GM21737 (cell line): ENCODE measurements at regions not wholly inside any gene's neighbourhood (a gene's known extent, or its start where the extent isn't known, plus 50 kb on each side); places are given as distances from the start of the nearest gene placed in this dataset.
"Not testable (repeated sequence)": the region's sequence is repeated elsewhere in the genome, so short reads cannot be mapped to it uniquely, and the experiment has no call there.

Experiments
- ATAC-seq: cut with Tn5 transposase; IDR thresholded peaks from one replicate; pipeline ENCODE4 v1.9.1; 2021; ENCODE audit warnings: mild to moderate bottlenecking, moderate library complexity; ENCODE audit not compliant: unreplicated experiment

- ATAC-seq: no peak
These were observed 1863.5 kb upstream of the PCDH20 start for GRCh38 chr13:63279136-63279535.

- no peak for ATAC-seq
These were observed 1859.1 kb upstream of the PCDH20 start for GRCh38 chr13:63274772-63275171.

GRCh38 chr13:63249411-63250187, 1834.0 kb upstream of the PCDH20 start:
- no peak for ATAC-seq

- not testable (repeated sequence) for ATAC-seq
These were observed 1821.2 kb upstream of the PCDH20 start for GRCh38 chr13:63236667-63237396.

DNA sequence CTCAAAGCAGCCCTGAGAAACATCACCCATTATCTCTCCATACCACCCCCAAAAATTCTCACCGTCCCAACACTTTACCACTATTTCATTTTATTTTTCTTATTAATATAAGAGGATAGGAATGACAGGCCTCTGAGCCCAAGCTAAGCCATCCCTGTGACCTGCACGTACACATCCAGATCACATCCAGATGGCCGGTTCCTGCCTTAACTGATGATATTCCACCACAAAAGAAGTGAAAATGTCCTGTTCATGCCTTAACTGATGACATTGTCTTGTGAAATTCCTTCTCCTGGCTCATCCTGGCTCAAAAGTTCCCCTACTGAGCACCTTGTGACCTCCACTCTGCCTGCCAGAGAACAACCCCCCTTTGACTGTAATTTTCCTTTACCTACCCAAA, 1802.9 kb upstream of the PCDH20 start:
- not testable (repeated sequence) for ATAC-seq

DNA sequence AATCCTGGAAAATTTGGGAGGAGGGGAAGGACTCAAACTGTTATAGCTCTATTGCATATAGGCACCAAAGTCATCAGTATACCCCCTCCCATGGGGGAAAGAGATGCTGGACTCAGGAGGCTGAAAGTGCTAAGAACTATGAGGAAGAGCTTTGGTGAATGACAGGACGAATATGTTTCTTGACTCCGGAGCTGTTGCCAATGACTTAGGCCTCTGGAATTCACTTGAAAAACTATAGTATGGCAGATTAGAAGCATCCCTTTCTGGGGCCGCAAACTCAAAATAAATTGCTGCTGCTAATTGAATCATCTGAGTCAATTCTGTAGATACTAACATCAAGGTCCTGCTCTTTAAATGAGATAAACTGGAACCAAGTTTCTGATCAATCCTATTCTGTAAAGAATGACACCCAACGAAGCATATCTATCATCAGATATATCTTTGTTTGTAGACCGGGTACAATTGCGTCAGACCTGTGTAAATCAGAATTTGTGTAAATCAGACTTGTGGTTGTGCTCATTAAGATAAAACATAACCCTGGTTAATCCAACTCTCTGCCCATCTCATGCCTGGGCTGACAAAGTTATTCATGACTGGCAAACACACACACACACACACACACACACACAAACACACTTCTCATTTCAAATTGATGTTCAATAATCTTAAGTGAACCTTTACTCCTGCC, 1793.8 kb upstream of the PCDH20 start:
- no peak for ATAC-seq

DNA sequence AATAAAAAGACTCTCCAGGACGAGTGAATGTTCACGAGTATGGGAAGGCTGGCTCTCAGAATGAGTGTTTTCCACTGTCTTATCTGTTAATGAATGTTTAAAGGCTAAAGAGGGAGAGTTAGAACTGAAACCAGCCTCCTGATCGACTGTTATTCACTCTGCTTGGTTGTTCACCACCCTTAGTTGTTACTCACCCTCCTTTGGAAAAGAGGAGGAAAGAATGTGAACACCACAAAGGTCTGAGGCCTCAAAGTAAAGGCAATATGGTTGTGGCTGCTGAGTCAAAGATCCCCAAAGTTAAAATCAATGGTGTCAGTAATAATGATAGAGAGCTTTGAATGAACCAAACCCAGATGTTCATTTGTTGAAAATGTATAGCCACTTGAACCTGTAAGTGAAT, 1793.2 kb upstream of the PCDH20 start:
- no peak for ATAC-seq

DNA sequence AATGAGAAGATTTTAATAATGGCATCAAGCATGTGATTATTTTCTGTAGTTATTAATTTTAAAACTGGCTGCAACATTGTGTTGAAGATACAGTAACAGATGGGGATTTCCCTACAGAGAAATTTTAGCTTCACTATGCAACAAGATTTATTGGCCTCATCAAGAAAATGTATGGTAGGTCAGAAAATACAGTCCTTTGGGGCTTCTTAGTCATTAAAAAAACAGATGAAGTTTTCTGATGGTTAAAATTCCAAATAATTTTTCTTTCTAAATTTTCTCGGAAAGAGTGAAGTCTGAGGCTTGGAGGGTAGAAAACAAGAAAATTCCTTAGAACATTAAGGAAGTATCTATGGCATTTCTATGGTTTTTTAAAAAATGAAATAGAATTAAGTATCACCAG, 1790.8 kb upstream of the PCDH20 start:
- ATAC-seq: no peak

GRCh38 chr13:63201493-63201892, 1785.8 kb upstream of the PCDH20 start:
- ATAC-seq: no peak

DNA sequence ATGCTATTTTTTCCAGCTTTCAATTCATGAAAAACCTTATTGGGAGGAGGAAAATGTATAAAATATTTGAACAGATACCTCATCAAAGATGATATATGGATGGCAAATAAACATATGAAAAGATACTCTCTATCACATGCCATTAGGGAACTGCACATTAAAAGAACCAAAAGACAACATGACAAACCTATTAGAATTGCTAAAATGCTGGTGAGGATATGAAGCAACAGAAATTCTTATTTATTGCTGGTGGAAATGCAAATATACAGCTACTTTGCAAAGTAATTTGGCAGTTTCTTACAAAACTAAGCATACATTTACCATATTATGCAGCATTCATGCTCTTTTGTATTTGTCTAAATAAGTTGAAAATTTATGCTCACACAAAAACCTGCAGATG, 1783.9 kb upstream of the PCDH20 start:
- no peak for ATAC-seq

DNA sequence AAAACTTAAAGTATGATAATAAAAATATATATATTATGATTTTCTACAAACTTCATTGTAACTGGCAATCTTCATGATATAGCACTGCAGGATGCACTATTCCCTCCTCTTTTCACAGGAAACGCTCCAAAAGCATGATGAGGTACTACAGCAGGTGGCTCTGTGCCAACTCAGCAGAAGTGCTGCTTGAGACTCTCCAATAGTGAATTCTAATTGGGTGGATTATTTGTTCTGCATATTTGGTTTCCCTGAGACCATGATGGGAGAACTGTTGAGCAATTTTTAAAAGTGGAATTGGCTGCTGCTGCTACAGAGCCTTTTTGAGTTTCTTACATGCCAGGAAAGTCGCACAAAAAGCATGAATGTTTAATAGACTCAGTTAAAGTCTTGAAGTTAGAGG, 1782.4 kb upstream of the PCDH20 start:
- ATAC-seq: no peak

GRCh38 chr13:63195726-63196125, 1780.1 kb upstream of the PCDH20 start:
- ATAC-seq: no peak

DNA sequence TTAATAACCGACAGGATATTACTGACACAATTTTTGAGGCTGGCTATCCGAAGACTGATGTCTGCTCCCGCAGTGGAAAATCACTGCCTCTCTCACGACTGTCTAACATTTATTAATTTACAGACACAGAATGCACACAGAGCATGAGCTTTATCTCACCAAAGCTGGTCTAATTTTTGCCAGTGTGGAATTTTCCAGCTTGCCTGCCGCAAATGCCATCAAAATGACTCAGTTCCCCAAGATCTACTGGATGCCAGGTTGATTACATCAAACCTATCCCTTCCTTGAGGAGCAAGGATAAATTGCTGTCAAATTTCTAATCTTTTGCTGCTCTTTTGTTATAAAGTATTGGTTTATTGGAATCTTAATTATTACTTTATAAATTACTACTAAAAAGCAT, 1775.1 kb upstream of the PCDH20 start:
- ATAC-seq: no peak

DNA sequence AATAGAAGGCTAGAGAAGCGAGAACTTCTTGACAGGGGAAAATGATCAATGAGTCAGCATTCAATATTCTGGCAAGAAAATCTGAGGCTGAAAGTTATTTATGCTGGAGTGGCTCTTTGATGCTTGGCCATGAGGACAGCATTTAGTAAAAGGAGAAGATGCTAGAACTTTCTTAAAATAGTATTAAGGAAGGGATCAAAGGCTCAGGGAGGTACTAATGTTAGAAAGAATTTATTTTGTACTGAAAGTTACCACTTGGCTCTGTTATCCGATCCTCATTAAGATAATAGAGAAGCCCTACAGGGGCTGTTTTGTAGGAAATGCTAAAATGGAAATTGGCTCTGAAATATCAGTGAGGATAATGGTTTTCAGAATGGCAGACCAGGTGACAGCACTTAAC, 1774.6 kb upstream of the PCDH20 start:
- ATAC-seq: no peak

GRCh38 chr13:63189712-63190111, 1774.1 kb upstream of the PCDH20 start:
- no peak for ATAC-seq

- ATAC-seq: no peak
These were observed 1769.0 kb upstream of the PCDH20 start for GRCh38 chr13:63184693-63185092.

GRCh38 chr13:63175536-63175935, 1759.9 kb upstream of the PCDH20 start:
- ATAC-seq: no peak

GRCh38 chr13:63167699-63168337, 1752.2 kb upstream of the PCDH20 start:
- no peak for ATAC-seq

DNA sequence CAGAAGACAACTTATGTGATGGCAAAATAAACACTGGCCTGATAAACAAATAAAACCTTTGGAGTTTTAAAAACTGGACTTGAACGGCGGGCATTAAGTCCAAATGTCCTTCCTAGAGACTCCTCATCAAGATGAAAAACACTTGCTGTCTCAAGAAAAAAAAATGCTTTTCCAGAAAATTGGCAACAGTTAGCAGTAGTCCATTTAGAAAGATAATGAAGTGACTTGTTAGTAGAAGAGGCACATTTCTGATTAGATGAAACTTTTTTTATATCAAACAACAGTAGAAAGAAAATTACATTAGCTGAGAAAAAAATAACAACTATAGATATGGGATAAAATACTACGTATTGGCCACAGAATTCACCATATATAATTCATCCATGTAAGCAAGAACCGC, 1750.7 kb upstream of the PCDH20 start:
- ATAC-seq: no peak

DNA sequence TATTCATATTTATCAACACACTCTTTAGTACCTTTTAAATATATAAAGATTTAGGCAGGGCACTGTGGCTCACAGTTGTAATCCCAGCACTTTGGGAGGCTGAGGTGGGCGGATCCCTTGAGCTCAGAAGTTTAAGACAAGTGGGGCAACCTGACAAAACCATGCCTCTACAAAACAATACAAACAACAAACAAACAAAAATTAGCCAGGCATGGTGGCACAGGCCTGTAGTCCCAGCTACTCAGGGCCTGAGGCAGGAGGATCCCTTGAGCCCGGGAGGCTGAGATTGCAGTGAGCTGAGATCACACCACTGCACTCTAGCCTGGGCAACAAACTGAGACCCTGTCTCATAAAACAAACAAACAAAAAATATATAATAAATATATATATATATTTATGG, 1748.3 kb upstream of the PCDH20 start:
- no peak for ATAC-seq

- ATAC-seq: no peak
These were observed 1745.6 kb upstream of the PCDH20 start for GRCh38 chr13:63161219-63161618.
